HUDEP-2 (cell line): ENCODE measurements at regions not wholly inside any gene's neighbourhood (a gene's known extent, or its start where the extent isn't known, plus 50 kb on each side); places are given as distances from the start of the nearest gene placed in this dataset.
"Not testable (repeated sequence)": the region's sequence is repeated elsewhere in the genome, so short reads cannot be mapped to it uniquely, and the experiment has no call there.

ENCODE experiments used
- DNase-seq, 76 experiments: peaks; one replicate each; lab custom pipeline; 2025; ENCODE audit not compliant: unreplicated experiment in 76 of 76; lab: John Stamatoyannopoulos, UW

GRCh38 chr9:119951591-119951990, 582.4 kb upstream of the BRINP1 start:
- no peak for DNase-seq

- no peak for DNase-seq
Observed at GRCh38 chr9:119951090-119951489, 581.9 kb upstream of the BRINP1 start.

GRCh38 chr9:119945686-119946085, 576.5 kb upstream of the BRINP1 start:
- no peak for DNase-seq

- DNase-seq, result no peak
Observed at GRCh38 chr9:119941091-119941490, 571.9 kb upstream of the BRINP1 start.

- no peak for DNase-seq
Observed at GRCh38 chr9:119938871-119939270, 569.6 kb upstream of the BRINP1 start.

- no peak for DNase-seq
Observed at GRCh38 chr9:119934497-119934896, 565.3 kb upstream of the BRINP1 start.

- no peak for DNase-seq
Observed at GRCh38 chr9:119933191-119933590, 564.0 kb upstream of the BRINP1 start.

GRCh38 chr9:119924736-119925135, 555.5 kb upstream of the BRINP1 start:
- DNase-seq, result no peak

- DNase-seq, result no peak
Observed at GRCh38 chr9:119917175-119917574, 547.9 kb upstream of the BRINP1 start.

- DNase-seq, result no peak
Observed at GRCh38 chr9:119907056-119907455, 537.8 kb upstream of the BRINP1 start.

GRCh38 chr9:119905724-119906123, 536.5 kb upstream of the BRINP1 start:
- no peak for DNase-seq

GRCh38 chr9:119903851-119904250, 534.6 kb upstream of the BRINP1 start:
- DNase-seq, result no peak

- no peak for DNase-seq
Observed at GRCh38 chr9:119902611-119903010, 533.4 kb upstream of the BRINP1 start.

GRCh38 chr9:119898316-119898715, 529.1 kb upstream of the BRINP1 start:
- DNase-seq, result no peak

- DNase-seq, result no peak
Observed at GRCh38 chr9:119884438-119884837, 515.2 kb upstream of the BRINP1 start.

GRCh38 chr9:119881898-119882297, 512.7 kb upstream of the BRINP1 start:
- no peak for DNase-seq

GRCh38 chr9:119880361-119880760, 511.1 kb upstream of the BRINP1 start:
- no peak for DNase-seq

GRCh38 chr9:119877306-119877705, 508.1 kb upstream of the BRINP1 start:
- no peak for DNase-seq

- DNase-seq, result no peak
Observed at GRCh38 chr9:119873877-119874276, 504.6 kb upstream of the BRINP1 start.

- not testable (repeated sequence) for DNase-seq
Observed at GRCh38 chr9:119870251-119870650, 501.0 kb upstream of the BRINP1 start.

GRCh38 chr9:119868694-119869093, 499.5 kb upstream of the BRINP1 start:
- no peak for DNase-seq

- DNase-seq, result no peak
Observed at GRCh38 chr9:119861842-119862241, 492.6 kb upstream of the BRINP1 start.

- DNase-seq, result no peak
Observed at GRCh38 chr9:119859128-119859527, 489.9 kb upstream of the BRINP1 start.

GRCh38 chr9:119853126-119853525, 483.9 kb upstream of the BRINP1 start:
- DNase-seq, result no peak
